HG02973 (cell line): ENCODE measurements at regions not wholly inside any gene's neighbourhood (a gene's known extent, or its start where the extent isn't known, plus 50 kb on each side); places are given as distances from the start of the nearest gene placed in this dataset.

ENCODE experiments used
- ATAC-seq: cut with Tn5 transposase; IDR thresholded peaks from one replicate; pipeline ENCODE4 v1.9.1; 2021; ENCODE audit warnings: moderate library complexity; ENCODE audit not compliant: unreplicated experiment

GRCh38 chr1:99152132-99152531 lies 112.2 kb upstream of the PLPPR4 start:
- ATAC-seq, result no peak

GRCh38 chr1:99163671-99164070 lies 100.6 kb upstream of the PLPPR4 start:
- ATAC-seq, result no peak

DNA sequence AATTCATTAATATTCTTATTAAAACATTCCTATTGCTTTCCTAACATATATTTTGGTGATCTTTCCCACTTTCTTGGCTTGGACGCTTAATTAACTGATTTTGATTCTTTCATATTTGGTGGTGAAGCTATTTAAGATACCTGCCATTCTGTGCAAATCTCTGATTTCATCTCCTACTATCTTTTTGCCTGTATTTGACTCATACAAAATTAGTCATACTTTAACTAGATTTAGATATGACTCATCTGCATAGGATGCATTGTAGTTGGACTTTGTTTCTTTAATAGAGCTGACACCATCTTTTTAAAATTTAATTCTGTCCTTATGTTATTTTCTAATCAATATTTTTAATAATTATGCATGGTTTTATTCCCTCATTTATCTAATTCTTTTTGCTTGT lies 93.8 kb upstream of the PLPPR4 start:
- ATAC-seq, result no peak

- ATAC-seq, result no peak
Observed at GRCh38 chr1:99171184-99171813, 93.0 kb upstream of the PLPPR4 start.

DNA sequence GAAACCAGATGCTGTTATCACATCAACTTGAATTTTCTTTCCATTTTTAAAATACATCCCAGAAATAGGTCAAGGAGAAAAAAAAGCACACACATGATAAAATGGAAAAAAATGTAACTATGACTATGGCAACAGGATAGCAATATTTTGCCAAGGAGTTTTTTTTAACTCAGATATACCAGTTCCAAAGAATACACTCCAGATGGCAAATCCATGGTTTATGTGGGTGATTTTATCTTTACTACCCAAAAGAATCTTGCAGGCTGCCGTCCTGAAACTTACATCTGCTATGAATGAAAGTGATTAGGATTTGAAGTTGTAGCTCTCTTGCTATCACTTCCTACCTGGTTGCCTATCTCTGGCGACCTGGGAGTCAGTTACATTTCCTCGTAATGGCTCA lies 91.0 kb upstream of the PLPPR4 start:
- ATAC-seq, result no peak

DNA sequence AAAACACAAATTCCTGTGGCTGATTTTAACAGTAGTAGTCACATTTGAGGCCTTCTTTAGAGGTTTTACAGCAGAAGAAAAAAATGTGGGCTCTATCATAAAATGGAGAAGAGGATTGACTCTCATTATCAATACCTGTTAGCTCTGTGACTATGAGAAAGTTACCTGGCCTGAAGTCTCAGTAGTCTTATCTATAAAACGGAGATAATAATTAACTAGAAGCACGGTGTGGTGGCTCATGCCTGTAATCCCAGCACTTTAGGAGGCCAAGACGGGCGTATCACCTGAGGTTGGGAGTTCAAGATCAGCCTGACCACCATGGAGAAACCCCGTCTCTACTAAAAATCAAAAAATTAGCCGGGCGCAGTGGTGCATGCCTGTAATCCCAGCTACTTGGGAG lies 90.4 kb upstream of the PLPPR4 start:
- no peak for ATAC-seq

- ATAC-seq, result no peak
Observed at GRCh38 chr1:99176753-99177152, 87.5 kb upstream of the PLPPR4 start.

DNA sequence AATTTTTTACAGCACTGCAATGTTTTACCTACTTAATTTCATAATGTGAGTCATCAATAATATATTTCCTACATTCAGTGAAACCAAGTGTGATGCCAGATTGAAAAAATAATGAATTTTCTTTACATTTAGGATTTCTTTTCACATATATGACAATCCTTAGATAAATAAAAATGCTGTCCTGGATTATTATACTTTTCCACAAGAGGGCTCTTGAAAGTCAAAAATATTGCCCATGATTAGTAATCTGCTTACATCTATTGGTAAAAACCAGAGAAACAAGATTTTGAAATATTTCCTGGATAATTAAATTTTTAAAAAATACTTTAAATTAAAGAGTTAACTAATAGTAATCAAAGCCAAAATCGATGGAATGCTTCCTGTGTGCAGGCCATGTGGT lies 86.8 kb upstream of the PLPPR4 start:
- no peak for ATAC-seq

DNA sequence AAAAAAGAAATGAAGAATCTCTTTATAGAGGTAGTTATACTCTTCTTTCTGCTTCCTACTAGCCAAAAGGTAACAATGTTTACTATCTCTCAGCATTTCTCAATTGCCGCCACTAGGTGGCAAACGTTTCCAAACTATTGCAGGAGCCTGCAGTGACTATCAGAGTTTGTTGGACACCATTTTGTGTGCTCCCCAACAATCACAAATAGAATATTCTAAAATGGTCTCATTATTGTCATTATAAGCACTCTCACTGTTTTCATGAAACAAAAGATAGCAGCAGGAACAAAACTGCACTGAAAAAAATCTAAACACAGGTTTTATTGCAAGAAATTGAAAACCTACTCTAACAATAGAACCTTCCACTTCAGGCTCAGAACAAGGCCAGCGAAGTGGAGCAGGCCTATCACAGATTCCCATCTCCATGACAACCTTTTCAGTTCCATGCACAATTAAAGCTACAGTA lies 83.9 kb upstream of the PLPPR4 start:
- peak; percentile 93 for ATAC-seq

DNA sequence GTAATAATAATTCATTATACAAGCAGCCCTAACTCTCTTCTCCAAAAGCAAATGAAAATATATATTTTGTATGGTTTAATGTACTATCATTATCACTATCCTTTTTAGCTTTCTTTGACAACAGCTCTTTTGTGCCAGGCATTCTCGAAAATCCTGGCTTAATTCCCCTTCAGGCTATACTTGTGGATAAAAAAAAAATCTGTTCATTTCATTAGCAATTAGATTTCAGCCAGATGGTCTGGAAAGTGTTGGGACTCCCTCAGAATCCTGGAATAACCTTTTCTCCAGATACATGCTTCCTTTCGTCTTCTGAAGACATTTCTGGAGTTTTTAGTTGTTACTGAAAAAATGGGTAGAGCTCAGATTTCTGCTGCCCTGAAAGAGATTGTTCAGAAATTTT lies 83.4 kb upstream of the PLPPR4 start:
- no peak for ATAC-seq

GRCh38 chr1:99181892-99182291 lies 82.4 kb upstream of the PLPPR4 start:
- no peak for ATAC-seq

- ATAC-seq, result no peak
Observed at GRCh38 chr1:99185196-99185595, 79.1 kb upstream of the PLPPR4 start.

DNA sequence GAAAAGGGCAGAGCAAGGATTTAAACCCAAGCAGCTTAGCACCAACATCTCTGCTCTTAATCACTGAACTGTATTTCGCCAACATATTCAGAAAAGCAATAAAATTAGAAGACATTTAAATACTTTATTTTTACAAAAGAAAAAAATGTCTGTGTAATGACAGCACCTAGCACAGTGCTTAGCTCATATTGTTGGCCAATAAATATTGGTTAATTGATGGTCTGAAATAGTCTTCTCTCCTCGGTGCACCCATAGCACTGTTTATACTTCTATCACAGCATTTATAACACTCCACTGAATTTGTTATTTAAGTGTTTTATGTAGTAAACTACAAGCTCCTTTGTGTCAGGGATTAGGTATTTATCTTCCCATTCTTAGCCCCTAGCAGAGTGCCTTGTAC lies 70.9 kb upstream of the PLPPR4 start:
- no peak for ATAC-seq

- ATAC-seq, result no peak
Observed at GRCh38 chr1:99198393-99198792, 65.9 kb upstream of the PLPPR4 start.

DNA sequence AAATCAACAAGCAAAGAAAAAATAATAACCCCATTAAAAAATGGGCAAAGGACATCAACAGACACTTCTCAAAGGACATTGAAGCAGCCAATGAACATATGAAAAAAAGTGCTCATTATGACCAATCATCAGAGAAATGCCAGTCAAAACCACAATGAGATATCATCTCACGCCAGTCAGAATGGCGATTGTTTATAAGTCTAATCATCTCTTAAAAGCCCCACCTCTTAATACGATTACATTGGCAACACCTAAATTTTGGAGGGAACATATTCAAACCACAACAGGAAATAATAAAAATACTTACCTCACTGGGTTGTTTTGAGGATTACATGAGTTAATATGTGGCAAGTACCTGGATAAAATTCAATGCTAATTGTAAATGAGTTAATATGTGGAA lies 57.1 kb upstream of the PLPPR4 start:
- ATAC-seq, result no peak
